HepG2 (cell line): ENCODE measurements at regions not wholly inside any gene's neighbourhood (a gene's known extent, or its start where the extent isn't known, plus 50 kb on each side); places are given as distances from the start of the nearest gene placed in this dataset.

ENCODE experiments used
- ATAC-seq: fragments of 200-7000 bp; cut with Tn5 transposase; 3 replicates; pipeline ENCODE4 v1.9.1; 2020; ENCODE audit warnings: mild to moderate bottlenecking, moderate library complexity
- BruUV-seq: library from RNA; stranded (reverse); fragments of 400-500 nt; replicated peaks from 2 replicates; lab custom pipeline; 2021; lab: Mats Ljungman, UMichigan
- CTCF ChIA-PET: fragments of 300-600 bp; formaldehyde crosslinking; extraction: SDS; loops from one replicate; lab custom pipeline; 2021; ENCODE audit warnings: low total read pairs, inconsistent platforms, low intra/inter-chr PET ratio; lab: Yijun Ruan, JAX
- POLR2A ChIA-PET: fragments of 350-600 bp; sonication (Branson Sonifier 250); formaldehyde crosslinking; loops from one replicate; lab custom pipeline; 2020; ENCODE audit warnings: antibody characterized with exemption, inconsistent platforms; lab: Yijun Ruan, JAX
- DNase-seq: peaks from one replicate; pipeline ENCODE4 v3.0.0-alpha.2; 2015; ENCODE audit warnings: low spot score
- FAIRE-seq: peaks from 3 replicates; lab custom pipeline; 2011; peaks lifted over from hg19 to GRCh38; lab: Jason Lieb, UNC
- H2AFZ ChIP-seq: one replicate; pipeline ENCODE4 v1.6.1; 2011; ENCODE audit warnings: low read length, inconsistent platforms
- H3K27ac ChIP-seq: fragments of 300-600 bp; 3 replicates; pipeline ENCODE4 v1.8.0; 2011; ENCODE audit warnings: mixed run types, mild to moderate bottlenecking, mixed read lengths, low read length, inconsistent platforms; ENCODE audit not compliant: insufficient read depth; ENCODE audit errors: extremely low read length
- H3K27me3 ChIP-seq, 2 experiments: fragments of 200-600 bp in 1 of 2; 2 replicates in 1 of 2; 3 replicates in 1 of 2; pipeline versions ENCODE4 v1.6.0 to v1.8.0; 2011; ENCODE audit warnings: low read length in 2 of 2, mild to moderate bottlenecking in 2 of 2, moderate library complexity in 2 of 2, inconsistent platforms in 1 of 2; ENCODE audit not compliant: insufficient read depth in 2 of 2, control insufficient read depth in 1 of 2
- H3K36me3 ChIP-seq, 2 experiments: fragments of 200-600 bp in 1 of 2; replicated peaks in 1 of 2; 2 replicates in 1 of 2; 3 replicates in 1 of 2; pipeline versions ENCODE4 v1.5.1 to v1.8.0; 2011; ENCODE audit warnings: low read length in 2 of 2, inconsistent platforms in 1 of 2; ENCODE audit not compliant: insufficient read depth in 2 of 2, control insufficient read depth in 1 of 2
- H3K4me1 ChIP-seq: 2 replicates; pipeline ENCODE4 v1.5.1; 2012; ENCODE audit warnings: low read length, inconsistent platforms; ENCODE audit not compliant: insufficient read depth
- H3K4me2 ChIP-seq: 2 replicates; pipeline ENCODE4 v1.6.0; 2011; ENCODE audit warnings: low read depth, low read length, inconsistent platforms
- H3K4me3 ChIP-seq, 3 experiments: fragments of 200-600 bp in 1 of 3; sonication (generic), shearing (Covaris generic) in 1 of 3; replicated peaks in 1 of 3; 2 replicates each; pipeline ENCODE4 v1.5.1; 2011 to 2016; ENCODE audit warnings: low read length in 3 of 3, inconsistent platforms in 2 of 3, low read depth in 2 of 3, mild to moderate bottlenecking in 2 of 3, control low read depth in 1 of 3, mixed read lengths in 1 of 3; ENCODE audit not compliant: insufficient read depth in 1 of 3
- H3K79me2 ChIP-seq: one replicate; pipeline ENCODE4 v1.6.1; 2011; ENCODE audit warnings: low read length, inconsistent platforms; ENCODE audit not compliant: insufficient read depth
- H3K9ac ChIP-seq: 2 replicates; pipeline ENCODE4 v1.6.0; 2011; ENCODE audit warnings: mild to moderate bottlenecking, low read depth, low read length, inconsistent platforms; ENCODE audit not compliant: insufficient read depth
- H3K9me3 ChIP-seq: 2 replicates; pipeline ENCODE4 v1.5.1; 2012; ENCODE audit warnings: mild to moderate bottlenecking, low read length
- H4K20me1 ChIP-seq: 2 replicates; pipeline ENCODE4 v1.6.0; 2011; ENCODE audit warnings: inconsistent platforms, mild to moderate bottlenecking, low read length, moderate library complexity; ENCODE audit not compliant: insufficient read depth
- CC2D1A ChIP-seq: sonication (generic); formaldehyde crosslinking; IDR thresholded peaks from 2 replicates; pipeline ENCODE4 v1.8.1; 2023; ENCODE audit warnings: mild to moderate bottlenecking, missing genetic modification reagents
- EHMT2 ChIP-seq: fragments of 200-600 bp; sonication (generic); IDR thresholded peaks from 2 replicates; pipeline ENCODE4 v1.7.0; 2017; ENCODE audit warnings: antibody characterized with exemption, low read depth, low read length, borderline replicate concordance
- IRF2 ChIP-seq: IDR thresholded peaks from 2 replicates; pipeline ENCODE4 v1.6.1; 2018; ENCODE audit warnings: missing genetic modification reagents, missing compliant biosample characterization
- NFIB ChIP-seq: sonication (generic); formaldehyde crosslinking; IDR thresholded peaks from 2 replicates; pipeline ENCODE4 v1.9.0; 2021; ENCODE audit warnings: missing genetic modification reagents, mild to moderate bottlenecking, borderline replicate concordance
- PRMT3 ChIP-seq: sonication (generic); formaldehyde crosslinking; IDR thresholded peaks from 2 replicates; pipeline ENCODE4 v1.8.1; 2022; ENCODE audit warnings: low read depth, mild to moderate bottlenecking, moderate library complexity, missing genetic modification reagents, borderline replicate concordance
- SOX6 ChIP-seq, 2 experiments: fragments of 450-650 bp in 1 of 2; sonication (generic) in 1 of 2; formaldehyde crosslinking in 1 of 2; IDR thresholded peaks; 2 replicates each; pipeline versions ENCODE4 v1.4.0 to v1.6.1; 2017 to 2020; ENCODE audit warnings: antibody characterized with exemption in 1 of 2, mild to moderate bottlenecking in 1 of 2, missing genetic modification reagents in 1 of 2
- SP140L ChIP-seq: sonication (generic); formaldehyde crosslinking; IDR thresholded peaks from 2 replicates; pipeline ENCODE4 v1.4.0; 2020; ENCODE audit warnings: missing genetic modification reagents, borderline replicate concordance
- SSRP1 ChIP-seq: IDR thresholded peaks from 2 replicates; pipeline ENCODE4 v1.6.1; 2016; ENCODE audit warnings: control low read depth
- ZFP82 ChIP-seq: sonication (generic); formaldehyde crosslinking; IDR thresholded peaks from 2 replicates; pipeline ENCODE4 v1.5.1; 2020; ENCODE audit warnings: mild to moderate bottlenecking, missing genetic modification reagents, borderline replicate concordance
- ZSCAN21 ChIP-seq: sonication (generic); formaldehyde crosslinking; IDR thresholded peaks from 2 replicates; pipeline ENCODE4 v1.8.0; 2022; ENCODE audit warnings: mild to moderate bottlenecking, missing genetic modification reagents, moderate library complexity, borderline replicate concordance
- WGBS: methylation state at CpG from one replicate; pipeline ENCODE4 v1.1.6; 2017; ENCODE audit warnings: low lambda C conversion rate; 5-methylcytosine and 5-hydroxymethylcytosine counted together
- in situ Hi-C: cut with HindIII; loops from 2 replicates; pipeline ENCODE4 v1.10.0; 2017; ENCODE audit warnings: low pct_unique_long_range_greater_than_20kb; ENCODE audit not compliant: extremely low pct_ligation_motif_present
- intact Hi-C: fragments of 100-400 bp; cut with micrococcal nuclease; formaldehyde crosslinking; loops from one replicate; pipeline ENCODE4 v1.10.0; 2022; ENCODE audit not compliant: unreplicated experiment
- TF ChIP-seq, protein P1 (sequence below): IDR thresholded peaks from 2 replicates; pipeline ENCODE4 v1.6.1; 2016; ENCODE audit warnings: low read depth, missing genetic modification reagents, missing compliant biosample characterization

DNA sequence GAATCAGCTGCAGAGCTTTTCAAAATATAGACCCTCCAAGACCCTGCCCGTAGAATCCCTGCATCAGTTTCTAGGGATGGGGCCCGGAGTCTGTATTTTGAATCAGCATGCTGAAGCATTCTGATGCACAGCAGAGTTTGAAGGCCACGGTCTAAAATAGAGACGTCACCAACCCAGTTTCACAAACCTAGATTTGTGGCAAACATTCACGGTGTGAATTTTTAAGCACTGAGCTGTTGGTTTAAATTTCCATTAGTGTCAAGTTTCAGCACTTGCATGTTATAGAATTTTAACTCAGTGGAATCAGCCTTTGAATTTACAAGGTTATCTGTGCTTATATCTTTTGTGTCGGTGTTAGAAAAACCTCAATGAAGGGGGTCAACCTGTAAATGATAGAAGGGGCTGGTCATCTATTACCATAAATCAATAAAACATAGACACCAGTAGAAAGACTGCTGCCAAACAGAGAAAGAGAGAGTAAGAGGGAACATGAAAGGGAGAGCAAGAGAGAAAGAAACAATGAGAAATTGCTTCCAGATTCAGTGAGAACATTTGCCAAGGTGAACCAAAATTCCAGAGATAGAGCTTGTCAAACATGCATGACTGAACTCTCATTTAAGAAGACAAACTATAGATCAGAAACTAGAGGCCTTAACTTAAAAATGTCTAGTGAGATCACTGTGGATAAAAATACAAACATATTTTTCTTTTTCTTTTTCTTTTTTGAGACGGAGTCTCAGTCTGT is 414.9 kb downstream of the ZSWIM6 start:
- Histone ChIP-seq H3K79me2 (no peaks in the 10 kb centered on the region), H3K4me1 (no peaks in the 10 kb centered on the region), H2AFZ (no peak overlapping the region), H3K9ac (no peak overlapping the region), H4K20me1 (no peaks in the 10 kb centered on the region), H3K36me3 (no peaks in the 10 kb centered on the region), H3K4me3 (no peak overlapping the region), H3K27me3 (no peaks in the 10 kb centered on the region), H3K27ac (no peak overlapping the region), H3K4me2 (no peak overlapping the region), H3K9me3 (no peaks in the 10 kb centered on the region)
- in situ Hi-C loops (no loop called here), intact Hi-C loops (no loop called here)
- WGBS = 35% methylated on average over 5 of the region's 7 CpGs
- no peak for DNase-seq
- TF ChIP-seq CC2D1A (CRISPR knock-in tag) (no peak), SOX6 (IDR thresholded peaks at IDR 0.05) (no peak), SOX6 (CRISPR knock-in tag; IDR thresholded peaks at IDR 0.05) (no peak), EHMT2 (no peak), SP140L (CRISPR knock-in tag) (no peak), ZFP82 (no peak), PRMT3 (no peak), NFIB (CRISPR knock-in tag) (no peak), ZSCAN21 (CRISPR knock-in tag) (no peak), SSRP1 (CRISPR knock-in tag) (no peak), IRF2 (no peak)
- TF ChIP-seq, protein P1, sequence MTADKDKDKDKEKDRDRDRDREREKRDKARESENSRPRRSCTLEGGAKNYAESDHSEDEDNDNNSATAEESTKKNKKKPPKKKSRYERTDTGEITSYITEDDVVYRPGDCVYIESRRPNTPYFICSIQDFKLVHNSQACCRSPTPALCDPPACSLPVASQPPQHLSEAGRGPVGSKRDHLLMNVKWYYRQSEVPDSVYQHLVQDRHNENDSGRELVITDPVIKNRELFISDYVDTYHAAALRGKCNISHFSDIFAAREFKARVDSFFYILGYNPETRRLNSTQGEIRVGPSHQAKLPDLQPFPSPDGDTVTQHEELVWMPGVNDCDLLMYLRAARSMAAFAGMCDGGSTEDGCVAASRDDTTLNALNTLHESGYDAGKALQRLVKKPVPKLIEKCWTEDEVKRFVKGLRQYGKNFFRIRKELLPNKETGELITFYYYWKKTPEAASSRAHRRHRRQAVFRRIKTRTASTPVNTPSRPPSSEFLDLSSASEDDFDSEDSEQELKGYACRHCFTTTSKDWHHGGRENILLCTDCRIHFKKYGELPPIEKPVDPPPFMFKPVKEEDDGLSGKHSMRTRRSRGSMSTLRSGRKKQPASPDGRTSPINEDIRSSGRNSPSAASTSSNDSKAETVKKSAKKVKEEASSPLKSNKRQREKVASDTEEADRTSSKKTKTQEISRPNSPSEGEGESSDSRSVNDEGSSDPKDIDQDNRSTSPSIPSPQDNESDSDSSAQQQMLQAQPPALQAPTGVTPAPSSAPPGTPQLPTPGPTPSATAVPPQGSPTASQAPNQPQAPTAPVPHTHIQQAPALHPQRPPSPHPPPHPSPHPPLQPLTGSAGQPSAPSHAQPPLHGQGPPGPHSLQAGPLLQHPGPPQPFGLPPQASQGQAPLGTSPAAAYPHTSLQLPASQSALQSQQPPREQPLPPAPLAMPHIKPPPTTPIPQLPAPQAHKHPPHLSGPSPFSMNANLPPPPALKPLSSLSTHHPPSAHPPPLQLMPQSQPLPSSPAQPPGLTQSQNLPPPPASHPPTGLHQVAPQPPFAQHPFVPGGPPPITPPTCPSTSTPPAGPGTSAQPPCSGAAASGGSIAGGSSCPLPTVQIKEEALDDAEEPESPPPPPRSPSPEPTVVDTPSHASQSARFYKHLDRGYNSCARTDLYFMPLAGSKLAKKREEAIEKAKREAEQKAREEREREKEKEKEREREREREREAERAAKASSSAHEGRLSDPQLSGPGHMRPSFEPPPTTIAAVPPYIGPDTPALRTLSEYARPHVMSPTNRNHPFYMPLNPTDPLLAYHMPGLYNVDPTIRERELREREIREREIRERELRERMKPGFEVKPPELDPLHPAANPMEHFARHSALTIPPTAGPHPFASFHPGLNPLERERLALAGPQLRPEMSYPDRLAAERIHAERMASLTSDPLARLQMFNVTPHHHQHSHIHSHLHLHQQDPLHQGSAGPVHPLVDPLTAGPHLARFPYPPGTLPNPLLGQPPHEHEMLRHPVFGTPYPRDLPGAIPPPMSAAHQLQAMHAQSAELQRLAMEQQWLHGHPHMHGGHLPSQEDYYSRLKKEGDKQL (CRISPR knock-in tag) = no peak
- BruUV-seq = no TSS peak
- ChIA-PET CTCF (no interaction called here), POLR2A (no interaction called here)
- FAIRE-seq = no peak
- no peak for ATAC-seq
